ENCODE measurements at regions not wholly inside any gene's neighbourhood (a gene's known extent, or its start where the extent isn't known, plus 50 kb on each side); places are given as distances from the start of the nearest gene placed in this dataset.
"Not testable (repeated sequence)": the region's sequence is repeated elsewhere in the genome, so short reads cannot be mapped to it uniquely, and the experiment has no call there.

DNA sequence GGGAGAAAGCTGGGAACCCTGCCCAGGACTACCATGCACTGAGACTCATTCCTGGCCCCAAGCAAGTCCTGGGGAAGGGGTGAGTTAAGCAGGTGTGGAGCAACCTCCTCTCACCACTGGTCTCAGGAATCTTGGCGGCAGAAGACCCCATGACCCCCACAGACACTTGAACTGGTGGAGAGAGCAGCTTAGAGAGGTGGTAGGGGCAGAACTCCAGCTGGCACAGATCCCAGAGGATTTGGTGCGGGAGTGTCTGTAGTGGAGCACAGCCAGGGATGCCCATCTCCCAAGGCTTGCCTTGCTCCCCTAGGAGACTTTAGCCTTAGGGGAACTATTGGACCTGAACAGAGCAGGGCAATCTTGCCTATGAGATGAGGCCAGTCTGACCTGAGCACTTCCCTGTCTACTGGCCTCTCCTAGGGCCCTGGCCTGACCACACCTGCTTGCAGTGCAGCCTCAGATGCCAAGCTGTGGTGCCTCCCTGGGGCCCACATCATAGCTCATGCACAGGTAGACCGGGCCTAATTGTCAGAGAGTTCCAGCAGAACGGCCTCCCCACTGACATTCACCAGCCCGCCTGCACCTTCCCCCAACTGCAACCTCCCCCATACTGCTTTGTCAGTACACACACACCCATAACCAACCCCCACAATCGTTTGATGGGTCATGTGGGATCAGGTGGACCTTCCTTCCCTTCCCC is 78.0 kb downstream of the NAA11 start:
- Histone ChIP-seq H3F3A (ENCODE audit: low read depth) (no peaks in the 10 kb centered on the region), H3K36me3 (no peaks in the 10 kb centered on the region), H3K4me2 (no peak overlapping the region), H3K9me3 (ENCODE audit: low read depth) (no peaks in the 10 kb centered on the region), H3K9ac (no peak overlapping the region), H3K79me2 (ENCODE audit: low read depth) (no peaks in the 10 kb centered on the region), H3K4me3 (no peak overlapping the region), H3K27me3 (no peaks in the 10 kb centered on the region), H2AFZ (replicated peaks) (no peak overlapping the region), H3K27ac (no peak overlapping the region), H4K20me1 (ENCODE audit: low read depth) (no peaks in the 10 kb centered on the region), H3K4me1 (peaks cover 6% of the 10 kb centered on the region)
- peaks cover 2% of the 10 kb centered on the region for H3K27me3 Mint-ChIP-seq (ENCODE audit: insufficient read depth, low read depth)
- H3K4me3 Mint-ChIP-seq = no peak overlapping the region
- H3K27ac Mint-ChIP-seq = peak overlapping the region; percentile 66
- TF ChIP-seq EZH2 (IDR thresholded peaks at IDR 0.05) = no peak
- no peak for TF ChIP-seq EZH2phosphoT487 (IDR thresholded peaks at IDR 0.05)
- TF ChIP-seq, protein P1, sequence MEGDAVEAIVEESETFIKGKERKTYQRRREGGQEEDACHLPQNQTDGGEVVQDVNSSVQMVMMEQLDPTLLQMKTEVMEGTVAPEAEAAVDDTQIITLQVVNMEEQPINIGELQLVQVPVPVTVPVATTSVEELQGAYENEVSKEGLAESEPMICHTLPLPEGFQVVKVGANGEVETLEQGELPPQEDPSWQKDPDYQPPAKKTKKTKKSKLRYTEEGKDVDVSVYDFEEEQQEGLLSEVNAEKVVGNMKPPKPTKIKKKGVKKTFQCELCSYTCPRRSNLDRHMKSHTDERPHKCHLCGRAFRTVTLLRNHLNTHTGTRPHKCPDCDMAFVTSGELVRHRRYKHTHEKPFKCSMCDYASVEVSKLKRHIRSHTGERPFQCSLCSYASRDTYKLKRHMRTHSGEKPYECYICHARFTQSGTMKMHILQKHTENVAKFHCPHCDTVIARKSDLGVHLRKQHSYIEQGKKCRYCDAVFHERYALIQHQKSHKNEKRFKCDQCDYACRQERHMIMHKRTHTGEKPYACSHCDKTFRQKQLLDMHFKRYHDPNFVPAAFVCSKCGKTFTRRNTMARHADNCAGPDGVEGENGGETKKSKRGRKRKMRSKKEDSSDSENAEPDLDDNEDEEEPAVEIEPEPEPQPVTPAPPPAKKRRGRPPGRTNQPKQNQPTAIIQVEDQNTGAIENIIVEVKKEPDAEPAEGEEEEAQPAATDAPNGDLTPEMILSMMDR (IDR thresholded peaks at IDR 0.05) = no peak
- DNase-seq (ENCODE audit: low spot score) = no peak
- peaks cover 4% of the 10 kb centered on the region for H3K4me1 Mint-ChIP-seq
- H3K36me3 Mint-ChIP-seq = no peaks in the 10 kb centered on the region
- H3K9me3 Mint-ChIP-seq = peaks cover 25% of the 10 kb centered on the region

DNA sequence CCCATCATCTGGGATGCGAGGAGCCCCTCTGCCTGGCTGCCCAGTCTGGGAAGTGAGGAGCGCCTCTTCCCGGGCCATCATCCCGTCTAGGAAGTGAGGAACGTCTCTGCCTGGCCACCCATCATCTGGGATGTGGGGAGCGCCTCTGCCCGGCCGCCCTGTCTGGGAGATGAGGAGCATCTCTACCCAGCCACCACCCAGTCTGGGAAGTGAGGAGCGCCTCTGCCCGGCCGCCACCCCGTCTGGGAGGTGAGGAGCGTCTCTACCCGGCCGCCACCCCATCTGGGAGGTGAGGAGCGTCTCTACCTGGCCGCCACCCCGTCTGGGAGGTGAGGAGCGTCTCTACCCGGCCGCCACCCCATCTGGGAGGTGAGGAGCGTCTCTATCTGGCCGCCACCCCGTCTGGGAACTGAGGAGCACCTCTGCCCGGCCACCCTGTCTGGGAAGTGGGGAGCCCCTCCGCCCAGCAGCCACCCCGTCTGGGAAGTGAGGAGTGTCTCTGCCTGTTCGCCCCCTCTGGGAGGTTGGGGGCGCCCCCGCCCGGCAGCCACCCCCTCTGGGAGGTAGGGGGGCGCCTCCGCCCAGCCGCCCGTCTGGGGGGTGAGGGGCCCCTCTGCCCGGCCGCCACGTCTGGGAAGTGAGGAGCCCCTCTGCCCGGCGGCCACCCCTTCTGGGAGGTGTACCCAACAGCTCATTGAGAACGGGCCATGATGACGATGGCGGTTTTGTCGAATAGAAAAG is 80.5 kb downstream of the NAA11 start:
- not testable (repeated sequence) for H3K36me3 ChIP-seq; H3K27ac ChIP-seq; H3K27me3 ChIP-seq; H3K9me3 ChIP-seq (ENCODE audit: low read depth); DNase-seq (ENCODE audit: low spot score); H3F3A ChIP-seq (ENCODE audit: low read depth); H2AFZ ChIP-seq (replicated peaks); H3K36me3 Mint-ChIP-seq; H3K4me1 Mint-ChIP-seq; H3K27me3 Mint-ChIP-seq (ENCODE audit: insufficient read depth, low read depth); H3K9ac ChIP-seq; H3K4me3 Mint-ChIP-seq; H3K4me1 ChIP-seq; H3K4me3 ChIP-seq; H3K4me2 ChIP-seq; H3K79me2 ChIP-seq (ENCODE audit: low read depth); H3K27ac Mint-ChIP-seq; H4K20me1 ChIP-seq (ENCODE audit: low read depth)
- H3K9me3 Mint-ChIP-seq = peaks cover 27% of the 10 kb centered on the region

DNA sequence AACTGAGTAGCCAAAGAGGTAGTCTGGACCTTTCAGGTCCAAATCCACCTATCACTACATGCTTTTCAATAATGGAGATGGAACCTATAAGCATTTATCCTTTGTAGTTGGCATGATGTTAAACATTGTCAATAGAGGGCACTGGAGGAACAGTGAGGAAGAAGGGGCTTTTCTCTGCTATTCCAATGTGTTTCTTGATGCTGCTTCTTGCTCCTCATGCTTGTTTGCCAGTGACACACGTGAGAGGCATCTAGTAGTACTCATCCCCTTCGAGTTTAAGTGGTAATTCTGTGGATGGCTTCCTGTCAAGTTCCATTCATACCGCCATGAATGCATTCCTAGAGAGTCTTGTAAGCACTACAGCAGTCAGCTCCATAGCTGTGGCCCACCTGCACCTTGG is 84.0 kb downstream of the NAA11 start:
- Histone ChIP-seq H3F3A (ENCODE audit: low read depth) (no peaks in the 10 kb centered on the region), H3K79me2 (ENCODE audit: low read depth) (no peaks in the 10 kb centered on the region), H3K27ac (no peak overlapping the region), H4K20me1 (ENCODE audit: low read depth) (no peaks in the 10 kb centered on the region), H3K4me3 (no peak overlapping the region), H3K4me2 (no peak overlapping the region), H3K9me3 (ENCODE audit: low read depth) (no peaks in the 10 kb centered on the region), H2AFZ (replicated peaks) (no peak overlapping the region), H3K27me3 (no peaks in the 10 kb centered on the region), H3K9ac (no peak overlapping the region), H3K4me1 (peaks cover 11% of the 10 kb centered on the region), H3K36me3 (no peaks in the 10 kb centered on the region)
- peaks cover 2% of the 10 kb centered on the region for H3K27me3 Mint-ChIP-seq (ENCODE audit: insufficient read depth, low read depth)
- H3K36me3 Mint-ChIP-seq = no peaks in the 10 kb centered on the region
- peak; percentile 53 for DNase-seq (ENCODE audit: low spot score)
- H3K4me3 Mint-ChIP-seq = no peak overlapping the region
- H3K4me1 Mint-ChIP-seq = peaks cover 16% of the 10 kb centered on the region
- H3K27ac Mint-ChIP-seq = no peak overlapping the region
- no peak for TF ChIP-seq EZH2phosphoT487 (IDR thresholded peaks at IDR 0.05)
- TF ChIP-seq, protein P1 (IDR thresholded peaks at IDR 0.05) = peak; percentile 56
- TF ChIP-seq EZH2 (IDR thresholded peaks at IDR 0.05) = no peak
- H3K9me3 Mint-ChIP-seq = peaks cover 20% of the 10 kb centered on the region

GRCh38 chr4:79237851-79238250 is 88.0 kb downstream of the NAA11 start:
- no peak overlapping the region for H3K27ac Mint-ChIP-seq
- no peaks in the 10 kb centered on the region for H3K27me3 Mint-ChIP-seq (ENCODE audit: insufficient read depth, low read depth)

More at GRCh38 chr4:79237851-79238250, 88.0 kb downstream of the NAA11 start:
- Histone ChIP-seq H3K4me2 (no peak overlapping the region), H3K79me2 (ENCODE audit: low read depth) (no peaks in the 10 kb centered on the region), H4K20me1 (ENCODE audit: low read depth) (no peaks in the 10 kb centered on the region), H3F3A (ENCODE audit: low read depth) (no peaks in the 10 kb centered on the region), H3K9ac (no peak overlapping the region), H3K4me3 (no peak overlapping the region), H2AFZ (replicated peaks) (no peak overlapping the region), H3K4me1 (peaks cover 6% of the 10 kb centered on the region), H3K36me3 (no peaks in the 10 kb centered on the region), H3K9me3 (ENCODE audit: low read depth) (no peaks in the 10 kb centered on the region), H3K27ac (no peak overlapping the region), H3K27me3 (no peaks in the 10 kb centered on the region)
- TF ChIP-seq EZH2phosphoT487 (IDR thresholded peaks at IDR 0.05) (no peak), EZH2 (IDR thresholded peaks at IDR 0.05) (no peak)
- TF ChIP-seq, protein P1 (IDR thresholded peaks at IDR 0.05) = no peak
- no peaks in the 10 kb centered on the region for H3K36me3 Mint-ChIP-seq
- H3K4me1 Mint-ChIP-seq = peaks cover 18% of the 10 kb centered on the region
- no peak overlapping the region for H3K4me3 Mint-ChIP-seq
- DNase-seq (ENCODE audit: low spot score) = peak; percentile 13
- H3K9me3 Mint-ChIP-seq = peaks cover 4% of the 10 kb centered on the region

All from neural progenitor cell (in vitro differentiated cells).